Kidney glomerular epithelial cell (primary cell): ENCODE measurements at regions not wholly inside any gene's neighbourhood (a gene's known extent, or its start where the extent isn't known, plus 50 kb on each side); places are given as distances from the start of the nearest gene placed in this dataset.

ENCODE experiments used
- DNase-seq: peaks from one replicate; lab custom pipeline; 2025; lab: John Stamatoyannopoulos, UW

DNA sequence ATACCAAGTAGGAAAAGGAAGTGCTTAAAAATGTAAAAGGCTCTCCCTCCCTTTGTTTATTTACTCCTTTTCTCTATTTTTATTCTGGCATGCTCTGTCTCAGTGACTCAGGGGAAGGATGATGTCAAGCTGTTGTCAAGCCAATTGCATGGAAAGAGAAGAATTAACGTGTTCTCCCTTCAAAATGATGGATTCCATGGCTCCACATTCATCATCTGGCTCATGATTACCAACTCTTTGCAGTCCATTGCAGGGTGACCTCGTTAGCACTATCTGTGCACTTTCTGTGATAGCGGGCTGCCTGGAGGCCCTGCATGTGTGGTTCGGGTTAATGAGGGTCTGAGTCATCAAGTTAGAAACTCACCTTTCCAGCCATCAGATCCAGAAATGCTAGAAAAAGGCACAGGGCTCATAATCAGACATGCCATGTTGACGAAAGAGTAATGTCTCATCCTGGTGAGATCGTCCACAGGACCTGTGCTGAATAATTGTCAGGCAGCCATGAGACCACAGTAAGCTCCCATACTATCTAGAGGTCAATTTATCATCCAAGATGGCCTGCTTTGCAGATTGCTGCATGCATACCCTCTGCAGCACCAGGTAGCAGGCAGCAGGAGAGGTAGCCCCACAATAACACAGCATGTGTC is 79.2 kb upstream of the BTG1 start:
- DNase-seq: peak; percentile 4

DNA sequence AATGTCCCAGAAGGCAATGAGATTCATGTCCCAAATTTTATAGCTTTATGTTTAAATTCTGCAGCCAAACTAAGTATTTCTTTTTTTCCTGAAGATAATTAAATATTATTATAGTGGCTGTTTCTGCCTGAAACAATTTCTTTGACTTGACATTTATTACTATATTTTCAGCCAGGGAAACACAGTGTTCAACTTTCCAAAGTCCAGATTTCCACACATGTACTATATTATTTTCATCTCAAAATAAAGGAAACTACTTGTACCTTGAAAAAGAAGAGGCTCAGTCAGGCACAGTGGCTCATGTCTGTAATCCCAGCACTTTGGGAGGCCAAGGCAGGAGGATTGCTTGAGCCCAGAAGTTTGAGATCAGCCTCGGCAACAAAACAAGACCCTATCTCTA is 77.8 kb upstream of the BTG1 start:
- DNase-seq: no peak

- DNase-seq: no peak
Observed at GRCh38 chr12:92221656-92222315, 76.1 kb upstream of the BTG1 start.

DNA sequence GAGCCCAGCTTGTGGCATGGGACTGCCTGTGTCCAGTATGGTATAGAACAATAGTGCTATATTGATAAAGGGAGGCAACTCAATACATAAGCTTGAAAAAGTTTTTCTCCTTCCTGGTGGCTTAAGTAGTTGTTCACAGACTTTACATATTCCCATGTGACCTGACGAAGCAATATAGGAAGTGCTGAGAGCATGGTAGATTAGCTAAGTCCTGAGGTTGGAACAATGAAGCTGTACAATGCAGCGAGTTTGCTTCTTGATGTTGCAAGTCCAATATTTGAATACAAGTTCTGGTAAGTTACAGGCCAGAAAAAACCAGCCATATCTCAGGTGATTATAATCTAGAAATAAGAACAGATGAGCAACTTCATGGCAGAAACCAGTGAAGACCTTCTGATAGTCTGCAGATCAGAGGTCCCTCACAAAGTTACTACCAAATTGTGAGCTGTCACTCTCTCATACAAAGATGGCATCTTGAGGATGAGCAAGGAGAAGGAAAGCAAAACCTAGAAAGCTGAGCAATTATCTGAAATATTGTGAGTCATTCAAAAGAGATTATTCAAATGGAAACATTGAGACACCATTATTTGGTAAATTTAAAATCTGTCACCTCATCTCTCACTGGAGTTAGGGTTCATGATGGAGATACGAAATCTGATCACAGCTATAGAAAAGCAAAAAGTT is 72.9 kb upstream of the BTG1 start:
- no peak for DNase-seq

DNA sequence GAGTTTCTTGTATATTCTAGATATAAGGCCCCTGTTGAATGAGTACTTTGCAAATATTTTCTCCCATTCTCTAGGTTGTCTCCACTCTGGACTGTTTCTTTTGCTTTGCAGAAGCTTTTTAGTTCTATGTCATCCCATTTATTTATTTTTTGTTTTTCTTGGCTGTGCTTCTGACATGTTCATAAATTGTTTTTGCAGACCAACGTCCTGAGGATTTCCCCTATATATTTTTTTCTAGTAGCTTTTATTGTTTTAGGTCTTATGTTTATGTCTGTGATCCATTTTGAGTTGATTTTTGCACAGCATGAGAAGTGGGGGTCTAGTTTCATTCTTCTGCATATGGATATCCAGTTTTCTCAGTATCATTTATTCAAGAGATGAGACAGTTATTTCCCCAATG is 70.4 kb upstream of the BTG1 start:
- no peak for DNase-seq

GRCh38 chr12:92215358-92215757 is 69.7 kb upstream of the BTG1 start:
- no peak for DNase-seq

DNA sequence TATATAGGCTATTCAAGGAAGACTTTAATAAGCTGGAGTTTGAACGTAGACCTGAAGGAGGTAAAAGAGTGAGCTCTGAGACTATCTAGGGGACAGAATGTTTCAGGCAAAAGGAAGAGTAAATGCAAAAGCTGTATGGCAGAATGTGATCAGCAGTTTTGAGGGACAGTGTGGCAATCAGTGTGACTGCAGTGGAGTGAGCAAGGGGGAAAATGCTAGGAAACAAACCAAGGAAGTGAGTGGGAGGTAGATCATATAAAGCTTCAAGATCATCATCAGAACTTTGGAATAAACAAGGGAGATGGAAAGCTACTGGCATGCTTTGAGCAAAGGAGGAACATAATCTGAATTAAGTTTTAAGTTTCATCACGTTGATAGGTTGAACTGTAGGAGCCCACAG is 67.5 kb upstream of the BTG1 start:
- no peak for DNase-seq

- DNase-seq: no peak
Observed at GRCh38 chr12:92210071-92210470, 64.4 kb upstream of the BTG1 start.

DNA sequence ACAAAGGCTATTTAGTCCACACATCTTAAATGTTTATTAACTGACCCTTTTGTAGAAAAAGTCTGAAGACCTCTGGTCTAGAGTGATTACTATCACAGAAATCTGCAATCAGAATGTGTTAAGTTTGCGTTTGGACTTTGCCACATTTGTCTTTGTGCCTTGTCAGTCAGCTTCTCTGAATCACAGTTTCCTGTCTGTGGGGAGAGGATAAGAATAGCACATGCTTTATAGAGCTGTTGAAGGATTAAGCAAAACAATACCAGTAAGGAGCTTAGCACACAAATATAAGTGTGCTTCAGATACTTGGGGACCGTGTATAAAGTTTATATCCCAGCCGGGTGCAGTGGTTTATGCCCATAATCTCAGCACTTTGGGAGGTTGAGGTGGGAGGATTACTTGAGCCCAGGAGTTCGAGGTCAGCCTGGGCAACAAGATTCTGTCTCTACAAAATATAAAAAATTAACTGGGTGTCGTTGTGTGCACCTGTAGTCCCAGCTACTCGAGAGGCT is 63.0 kb upstream of the BTG1 start:
- DNase-seq: peak; percentile 3

DNA sequence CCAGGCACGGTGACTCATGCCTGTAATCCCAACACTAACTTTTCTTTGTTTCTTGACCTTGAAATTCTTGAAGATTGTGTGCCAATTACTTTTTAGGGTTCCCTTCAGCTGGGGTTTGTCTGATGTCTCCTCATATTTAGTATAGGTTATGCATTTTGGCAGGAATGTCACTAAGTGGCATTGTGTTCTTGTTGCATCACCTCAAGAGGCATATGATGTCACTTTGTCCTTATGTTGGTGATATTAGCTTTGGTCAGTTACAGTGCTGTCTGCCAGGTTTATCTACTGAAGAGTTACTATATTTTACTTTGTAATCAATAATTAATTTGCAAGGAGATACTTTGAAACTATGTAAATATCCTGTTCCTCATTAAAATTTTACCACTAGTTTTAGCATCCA is 61.0 kb upstream of the BTG1 start:
- no peak for DNase-seq

DNA sequence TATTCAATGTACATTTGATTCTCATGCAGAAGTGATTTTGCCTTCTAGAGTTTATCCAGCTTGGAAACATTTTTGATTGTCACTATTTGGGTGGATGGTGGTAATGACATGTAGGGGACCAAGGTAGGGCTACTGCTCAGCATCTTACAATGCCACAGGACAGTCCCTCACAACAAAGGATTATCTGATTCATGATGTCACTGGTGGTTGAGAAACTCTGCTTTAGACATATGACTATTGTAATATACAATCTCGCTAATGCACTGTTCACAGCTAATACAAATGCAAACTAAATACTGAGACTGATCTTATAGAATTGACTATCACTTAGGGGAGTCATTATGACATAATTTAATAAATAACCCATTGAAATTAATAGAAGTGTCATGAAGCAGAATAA is 60.4 kb upstream of the BTG1 start:
- no peak for DNase-seq

DNA sequence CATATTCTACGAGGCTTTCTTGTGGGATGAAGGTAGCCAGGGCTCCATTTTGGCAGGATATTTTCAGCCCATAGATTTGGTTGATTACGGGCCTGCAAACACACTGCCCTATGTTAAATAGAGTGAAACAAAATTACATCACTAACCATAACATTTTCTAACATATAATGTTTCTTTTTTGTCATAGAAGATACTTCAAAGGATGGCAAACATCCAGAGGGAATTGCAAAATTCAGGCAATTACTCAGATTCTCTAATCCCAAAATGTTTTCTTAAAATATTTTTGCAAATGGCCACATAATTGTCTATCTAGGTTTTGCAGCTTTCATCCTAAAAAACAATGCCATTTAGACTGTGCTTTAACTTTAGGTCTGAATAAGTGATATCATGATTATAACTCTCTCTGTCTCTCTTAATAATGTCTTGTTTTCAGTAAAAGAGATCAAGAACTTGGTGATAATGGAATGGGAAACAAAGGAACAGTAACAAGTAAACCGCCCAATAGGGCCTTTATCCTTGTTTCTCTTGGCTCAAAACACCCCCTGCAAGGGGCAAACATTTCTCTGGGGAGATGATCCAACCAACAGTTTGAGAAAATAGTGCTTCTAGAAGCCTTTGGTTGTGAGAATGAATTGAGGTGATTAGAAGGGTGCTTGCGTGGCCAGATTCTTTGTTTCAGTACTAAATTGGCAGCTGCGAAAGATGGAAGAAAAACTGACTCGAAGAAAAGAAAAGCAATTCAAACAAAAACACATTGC is 54.4 kb upstream of the BTG1 start:
- DNase-seq: no peak

DNA sequence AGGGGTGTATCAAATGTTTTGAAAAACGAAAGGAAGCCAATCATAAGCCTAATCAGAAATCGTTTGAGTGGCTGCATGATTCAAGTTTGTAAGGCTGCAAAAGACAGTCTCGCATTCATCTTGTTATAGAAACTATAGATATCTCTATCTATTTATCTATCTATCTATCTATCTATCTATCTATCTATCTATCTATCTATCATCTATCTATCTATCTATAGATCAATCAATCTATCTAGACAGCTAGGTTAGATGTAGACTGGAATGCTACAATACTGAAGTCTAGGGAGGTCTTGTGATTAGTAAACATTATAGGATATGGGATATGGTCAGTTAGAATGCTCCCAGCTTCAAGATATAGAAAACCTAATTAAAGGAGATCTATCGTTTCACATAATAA is 52.2 kb upstream of the BTG1 start:
- DNase-seq: no peak

DNA sequence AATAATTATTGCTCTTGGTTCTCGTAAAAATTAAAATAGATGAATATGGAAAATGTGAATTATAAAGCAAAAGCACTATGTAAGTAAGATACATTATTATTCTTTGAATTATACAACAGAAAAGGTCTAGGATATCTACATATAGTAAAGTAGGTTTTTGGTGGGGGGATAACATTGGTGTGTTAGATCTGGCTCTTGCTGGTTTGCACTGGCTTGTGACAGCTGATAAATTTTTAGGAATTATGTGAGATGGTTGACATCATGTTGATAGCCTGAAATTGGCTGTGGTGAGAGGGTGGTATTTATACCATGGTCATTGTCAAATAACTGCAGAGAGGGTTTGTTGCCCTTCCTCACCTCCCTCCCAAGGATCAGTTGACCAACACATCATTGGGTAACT is 50.7 kb upstream of the BTG1 start:
- DNase-seq: no peak
